ENCODE measurements at regions not wholly inside any gene's neighbourhood (a gene's known extent, or its start where the extent isn't known, plus 50 kb on each side); places are given as distances from the start of the nearest gene placed in this dataset.

DNA sequence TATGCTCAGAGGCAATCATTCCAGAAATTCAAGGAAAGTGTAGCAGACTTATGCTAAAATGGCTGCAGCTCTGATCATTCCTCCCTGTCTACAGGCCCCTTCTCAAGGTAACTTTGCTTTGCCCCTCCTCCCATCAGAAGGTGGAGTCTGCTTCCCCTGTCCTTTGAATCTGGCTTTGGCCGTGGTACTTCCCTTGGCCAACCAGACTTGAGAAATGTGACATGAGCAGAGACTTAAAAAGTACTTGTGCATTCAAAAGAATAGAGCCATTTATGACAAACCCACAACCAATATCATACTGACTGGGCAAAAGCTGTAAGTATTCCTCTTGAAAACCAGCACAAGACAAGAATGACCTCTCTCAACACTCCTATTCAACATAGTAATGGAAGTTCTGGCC is 59.5 kb upstream of the NCKAP5 start:
- no peak for TF ChIP-seq EP300 (IDR thresholded peaks at IDR 0.05; ENCODE audit: borderline replicate concordance in 1 of 2, low read depth in 1 of 2, low read length in 1 of 2)
- no peak for TF ChIP-seq FOXJ3 (CRISPR knock-in tag; IDR thresholded peaks at IDR 0.05)
- no peak for TF ChIP-seq JUND (IDR thresholded peaks at IDR 0.05)
- no peak for TF ChIP-seq POLR2AphosphoS5 (IDR thresholded peaks at IDR 0.05; ENCODE audit: low read depth, low read length)
- TF ChIP-seq, protein P1, sequence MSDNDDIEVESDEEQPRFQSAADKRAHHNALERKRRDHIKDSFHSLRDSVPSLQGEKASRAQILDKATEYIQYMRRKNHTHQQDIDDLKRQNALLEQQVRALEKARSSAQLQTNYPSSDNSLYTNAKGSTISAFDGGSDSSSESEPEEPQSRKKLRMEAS (IDR thresholded peaks at IDR 0.05; ENCODE audit: low read depth), result no peak
- TF ChIP-seq, protein P2, sequence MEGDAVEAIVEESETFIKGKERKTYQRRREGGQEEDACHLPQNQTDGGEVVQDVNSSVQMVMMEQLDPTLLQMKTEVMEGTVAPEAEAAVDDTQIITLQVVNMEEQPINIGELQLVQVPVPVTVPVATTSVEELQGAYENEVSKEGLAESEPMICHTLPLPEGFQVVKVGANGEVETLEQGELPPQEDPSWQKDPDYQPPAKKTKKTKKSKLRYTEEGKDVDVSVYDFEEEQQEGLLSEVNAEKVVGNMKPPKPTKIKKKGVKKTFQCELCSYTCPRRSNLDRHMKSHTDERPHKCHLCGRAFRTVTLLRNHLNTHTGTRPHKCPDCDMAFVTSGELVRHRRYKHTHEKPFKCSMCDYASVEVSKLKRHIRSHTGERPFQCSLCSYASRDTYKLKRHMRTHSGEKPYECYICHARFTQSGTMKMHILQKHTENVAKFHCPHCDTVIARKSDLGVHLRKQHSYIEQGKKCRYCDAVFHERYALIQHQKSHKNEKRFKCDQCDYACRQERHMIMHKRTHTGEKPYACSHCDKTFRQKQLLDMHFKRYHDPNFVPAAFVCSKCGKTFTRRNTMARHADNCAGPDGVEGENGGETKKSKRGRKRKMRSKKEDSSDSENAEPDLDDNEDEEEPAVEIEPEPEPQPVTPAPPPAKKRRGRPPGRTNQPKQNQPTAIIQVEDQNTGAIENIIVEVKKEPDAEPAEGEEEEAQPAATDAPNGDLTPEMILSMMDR (IDR thresholded peaks at IDR 0.05), result no peak
- no peak for TF ChIP-seq NRF1 (IDR thresholded peaks at IDR 0.05; ENCODE audit: low read depth, low read length)
- TF ChIP-seq RXRA (IDR thresholded peaks at IDR 0.05; ENCODE audit: borderline replicate concordance, low read depth), result no peak
- TF ChIP-seq TEAD4 (IDR thresholded peaks at IDR 0.05; ENCODE audit: borderline replicate concordance, insufficient read depth), result no peak
